ENCODE measurements at regions not wholly inside any gene's neighbourhood (a gene's known extent, or its start where the extent isn't known, plus 50 kb on each side); places are given as distances from the start of the nearest gene placed in this dataset.
"Not testable (repeated sequence)": the region's sequence is repeated elsewhere in the genome, so short reads cannot be mapped to it uniquely, and the experiment has no call there.

GRCh38 chr4:167903291-167903721 lies 189.0 kb upstream of the ANXA10 start:
- no peak overlapping the region for H3K27ac ChIP-seq
- no peak for TF ChIP-seq CTCF (conservative IDR thresholded peaks at IDR 0.05)

GRCh38 chr4:167906851-167907250 lies 185.5 kb upstream of the ANXA10 start:
- no peak overlapping the region for H3K27ac ChIP-seq
- TF ChIP-seq CTCF (conservative IDR thresholded peaks at IDR 0.05), result no peak

GRCh38 chr4:167908816-167909215 lies 183.5 kb upstream of the ANXA10 start:
- no peak overlapping the region for H3K27ac ChIP-seq
- no peak for TF ChIP-seq CTCF (conservative IDR thresholded peaks at IDR 0.05)

GRCh38 chr4:167912535-167912934 lies 179.8 kb upstream of the ANXA10 start:
- H3K27ac ChIP-seq, result not testable (repeated sequence)

GRCh38 chr4:167918077-167918476 lies 174.3 kb upstream of the ANXA10 start:
- no peak overlapping the region for H3K27ac ChIP-seq

GRCh38 chr4:167930166-167930565 lies 162.2 kb upstream of the ANXA10 start:
- H3K27ac ChIP-seq, result no peak overlapping the region

More at GRCh38 chr4:167918077-167918476, 174.3 kb upstream of the ANXA10 start:
- TF ChIP-seq CTCF (conservative IDR thresholded peaks at IDR 0.05), result no peak

GRCh38 chr4:167934216-167934615 lies 158.1 kb upstream of the ANXA10 start:
- TF ChIP-seq CTCF (conservative IDR thresholded peaks at IDR 0.05), result no peak
- H3K27ac ChIP-seq, result no peak overlapping the region

More at GRCh38 chr4:167930166-167930565, 162.2 kb upstream of the ANXA10 start:
- no peak for TF ChIP-seq CTCF (conservative IDR thresholded peaks at IDR 0.05)

- no peak for TF ChIP-seq CTCF (conservative IDR thresholded peaks at IDR 0.05)
- H3K27ac ChIP-seq, result no peak overlapping the region
Observed at GRCh38 chr4:167939863-167940616, 152.3 kb upstream of the ANXA10 start.

All from VCaP (cell line).